Keratinocyte (primary cell): ENCODE measurements at regions not wholly inside any gene's neighbourhood (a gene's known extent, or its start where the extent isn't known, plus 50 kb on each side); places are given as distances from the start of the nearest gene placed in this dataset.

ENCODE experiments used
- DNase-seq: peaks from one replicate; pipeline ENCODE4 v3.0.0-alpha.2; 2011; ENCODE audit warnings: low read depth, missing footprints, low spot score
- FAIRE-seq: peaks from 2 replicates; lab custom pipeline; 2011; peaks lifted over from hg19 to GRCh38; lab: Jason Lieb, UNC
- H2AFZ ChIP-seq: 2 replicates; pipeline ENCODE4 v1.6.0; 2012; ENCODE audit warnings: low read length, control low read depth, inconsistent platforms; ENCODE audit not compliant: control insufficient read depth
- H3K27ac ChIP-seq: 2 replicates; pipeline ENCODE4 v1.5.1; 2011; ENCODE audit warnings: low read length; ENCODE audit not compliant: control insufficient read depth, insufficient read depth
- H3K27me3 ChIP-seq: 3 replicates; pipeline ENCODE4 v1.6.0; 2011; ENCODE audit warnings: low read length; ENCODE audit not compliant: control insufficient read depth, insufficient read depth; ENCODE audit errors: extremely low read depth
- H3K36me3 ChIP-seq, 2 experiments: 2 replicates in 1 of 2; 3 replicates in 1 of 2; pipeline ENCODE4 v1.5.1; 2011; ENCODE audit warnings: low read length in 2 of 2, mild to moderate bottlenecking in 1 of 2; ENCODE audit not compliant: control insufficient read depth in 2 of 2, insufficient read depth in 2 of 2; ENCODE audit errors: extremely low read depth in 1 of 2
- H3K4me1 ChIP-seq: 3 replicates; pipeline ENCODE4 v1.5.1; 2011; ENCODE audit warnings: low read length; ENCODE audit not compliant: control insufficient read depth, insufficient read depth; ENCODE audit errors: extremely low read depth
- H3K4me2 ChIP-seq: 3 replicates; pipeline ENCODE4 v1.6.0; 2011; ENCODE audit warnings: low read depth, low read length; ENCODE audit not compliant: control insufficient read depth, insufficient read depth; ENCODE audit errors: extremely low read depth
- H3K4me3 ChIP-seq, 3 experiments: fragments of 200-600 bp in 1 of 3; sonication (generic) in 1 of 3; 2 replicates in 2 of 3; 3 replicates in 1 of 3; pipeline ENCODE4 v1.5.1; 2011 to 2016; ENCODE audit warnings: low read length in 3 of 3, mild to moderate bottlenecking in 3 of 3, control low read depth in 2 of 3, inconsistent platforms in 1 of 3, low read depth in 1 of 3, mixed read lengths in 1 of 3, mixed run types in 1 of 3, moderate library complexity in 1 of 3; ENCODE audit not compliant: control insufficient read depth in 2 of 3, insufficient read depth in 2 of 3; ENCODE audit errors: extremely low read depth in 1 of 3
- H3K79me2 ChIP-seq: 2 replicates; pipeline ENCODE4 v1.6.0; 2012; ENCODE audit warnings: low read length; ENCODE audit not compliant: control insufficient read depth, insufficient read depth
- H3K9ac ChIP-seq: 3 replicates; pipeline ENCODE4 v1.6.0; 2011; ENCODE audit warnings: low read length; ENCODE audit not compliant: control insufficient read depth, insufficient read depth; ENCODE audit errors: extremely low read depth
- H3K9me1 ChIP-seq: 3 replicates; pipeline ENCODE4 v1.6.0; 2011; ENCODE audit warnings: low read length; ENCODE audit not compliant: control insufficient read depth, insufficient read depth; ENCODE audit errors: extremely low read depth
- H3K9me3 ChIP-seq: 2 replicates; pipeline ENCODE4 v1.5.1; 2012; ENCODE audit warnings: low read depth, low read length; ENCODE audit not compliant: control insufficient read depth
- H4K20me1 ChIP-seq: 3 replicates; pipeline ENCODE4 v1.6.0; 2011; ENCODE audit warnings: low read length; ENCODE audit not compliant: control insufficient read depth, insufficient read depth; ENCODE audit errors: extremely low read depth
- EZH2 ChIP-seq: IDR thresholded peaks from one replicate; pipeline ENCODE4 v1.6.1; 2012; ENCODE audit warnings: inconsistent platforms, mild to moderate bottlenecking, low read length, moderate library complexity
- dilution Hi-C: fragments of 300-500 bp; cut with MboI; formaldehyde crosslinking; loops from one replicate; pipeline ENCODE4 v1.7.0; 2020; ENCODE audit warnings: low sequenced_read_pairs; ENCODE audit not compliant: extremely low pct_ligation_motif_present
- TF ChIP-seq, protein P1 (sequence below), 3 experiments: IDR thresholded peaks in 1 of 3; conservative IDR thresholded peaks in 1 of 3; optimal IDR thresholded peaks in 1 of 3; 2 replicates in 2 of 3; 3 replicates in 1 of 3; pipeline versions ENCODE3 to v1.5.1; 2011; ENCODE audit warnings: low read length in 3 of 3, mild to moderate bottlenecking in 3 of 3, moderate library complexity in 2 of 3, control low read depth in 1 of 3, inconsistent platforms in 1 of 3; ENCODE audit not compliant: insufficient read depth in 2 of 3; ENCODE audit errors: extremely low read depth in 1 of 3

GRCh38 chr16:66204756-66205155 lies 161.7 kb upstream of the CDH5 start:
- DNase-seq (no peak), FAIRE-seq (no peak)
- no peak overlapping the region for H3K9ac ChIP-seq
- no peaks in the 10 kb centered on the region for H3K9me3 ChIP-seq
- H2AFZ ChIP-seq, result no peak overlapping the region
- TF ChIP-seq, protein P1, sequence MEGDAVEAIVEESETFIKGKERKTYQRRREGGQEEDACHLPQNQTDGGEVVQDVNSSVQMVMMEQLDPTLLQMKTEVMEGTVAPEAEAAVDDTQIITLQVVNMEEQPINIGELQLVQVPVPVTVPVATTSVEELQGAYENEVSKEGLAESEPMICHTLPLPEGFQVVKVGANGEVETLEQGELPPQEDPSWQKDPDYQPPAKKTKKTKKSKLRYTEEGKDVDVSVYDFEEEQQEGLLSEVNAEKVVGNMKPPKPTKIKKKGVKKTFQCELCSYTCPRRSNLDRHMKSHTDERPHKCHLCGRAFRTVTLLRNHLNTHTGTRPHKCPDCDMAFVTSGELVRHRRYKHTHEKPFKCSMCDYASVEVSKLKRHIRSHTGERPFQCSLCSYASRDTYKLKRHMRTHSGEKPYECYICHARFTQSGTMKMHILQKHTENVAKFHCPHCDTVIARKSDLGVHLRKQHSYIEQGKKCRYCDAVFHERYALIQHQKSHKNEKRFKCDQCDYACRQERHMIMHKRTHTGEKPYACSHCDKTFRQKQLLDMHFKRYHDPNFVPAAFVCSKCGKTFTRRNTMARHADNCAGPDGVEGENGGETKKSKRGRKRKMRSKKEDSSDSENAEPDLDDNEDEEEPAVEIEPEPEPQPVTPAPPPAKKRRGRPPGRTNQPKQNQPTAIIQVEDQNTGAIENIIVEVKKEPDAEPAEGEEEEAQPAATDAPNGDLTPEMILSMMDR (optimal IDR thresholded peaks at IDR 0.05 in 1 of 3, IDR thresholded peaks at IDR 0.05 in 1 of 3, conservative IDR thresholded peaks at IDR 0.05 in 1 of 3; ENCODE audit: extremely low read depth in 1 of 3, insufficient read depth in 2 of 3, low read length in 3 of 3), result no peak
- no peak for TF ChIP-seq EZH2
- H4K20me1 ChIP-seq, result no peaks in the 10 kb centered on the region
- H3K36me3 ChIP-seq, result no peaks in the 10 kb centered on the region
- no peak overlapping the region for H3K4me3 ChIP-seq
- no peak overlapping the region for H3K27ac ChIP-seq
- no peak overlapping the region for H3K4me2 ChIP-seq
- no peaks in the 10 kb centered on the region for H3K79me2 ChIP-seq
- H3K4me1 ChIP-seq, result no peaks in the 10 kb centered on the region
- dilution Hi-C loops, result no loop called here
- H3K27me3 ChIP-seq, result no peaks in the 10 kb centered on the region
- no peaks in the 10 kb centered on the region for H3K9me1 ChIP-seq

- Histone ChIP-seq H3K9me1 (no peaks in the 10 kb centered on the region), H3K27me3 (no peaks in the 10 kb centered on the region), H3K4me1 (no peaks in the 10 kb centered on the region), H3K4me3 (no peak overlapping the region), H3K79me2 (no peaks in the 10 kb centered on the region), H4K20me1 (no peaks in the 10 kb centered on the region), H3K4me2 (no peak overlapping the region), H3K27ac (no peak overlapping the region), H3K9ac (no peak overlapping the region), H3K36me3 (no peaks in the 10 kb centered on the region), H2AFZ (no peak overlapping the region), H3K9me3 (no peaks in the 10 kb centered on the region)
- dilution Hi-C loops, result no loop called here
- no peak for FAIRE-seq
- TF ChIP-seq EZH2, result no peak
- TF ChIP-seq, protein P1 (optimal IDR thresholded peaks at IDR 0.05 in 1 of 3, IDR thresholded peaks at IDR 0.05 in 1 of 3, conservative IDR thresholded peaks at IDR 0.05 in 1 of 3; ENCODE audit: extremely low read depth in 1 of 3, insufficient read depth in 2 of 3, low read length in 3 of 3), result no peak
- no peak for DNase-seq
Observed at GRCh38 chr16:66203476-66203875, 163.0 kb upstream of the CDH5 start.
